Medulla oblongata (tissue), 1 donor: ENCODE measurements at regions not wholly inside any gene's neighbourhood (a gene's known extent, or its start where the extent isn't known, plus 50 kb on each side); places are given as distances from the start of the nearest gene placed in this dataset.
"Not testable (repeated sequence)": the region's sequence is repeated elsewhere in the genome, so short reads cannot be mapped to it uniquely, and the experiment has no call there.

Experiments used
- DNase-seq: peaks from one replicate; pipeline ENCODE4 v3.0.0-alpha.2; 2015; ENCODE audit errors: extremely low spot score

- peak; percentile 33 for DNase-seq
These were observed 129.4 kb upstream of the RASA1 start for GRCh38 chr5:87138091-87138805.

- DNase-seq: no peak
These were observed 127.9 kb upstream of the RASA1 start for GRCh38 chr5:87139795-87140194.

GRCh38 chr5:87141544-87141943 is 126.1 kb upstream of the RASA1 start:
- DNase-seq: no peak

GRCh38 chr5:87145853-87146252 is 121.8 kb upstream of the RASA1 start:
- not testable (repeated sequence) for DNase-seq

- no peak for DNase-seq
These were observed 120.2 kb upstream of the RASA1 start for GRCh38 chr5:87147441-87147840.

GRCh38 chr5:87150630-87151029 is 117.1 kb upstream of the RASA1 start:
- no peak for DNase-seq

GRCh38 chr5:87151547-87151946 is 116.1 kb upstream of the RASA1 start:
- DNase-seq: no peak

GRCh38 chr5:87152886-87153285 is 114.8 kb upstream of the RASA1 start:
- no peak for DNase-seq

- DNase-seq: no peak
These were observed 113.5 kb upstream of the RASA1 start for GRCh38 chr5:87154191-87154590.

- DNase-seq: no peak
These were observed 112.6 kb upstream of the RASA1 start for GRCh38 chr5:87155106-87155505.

- no peak for DNase-seq
These were observed 111.1 kb upstream of the RASA1 start for GRCh38 chr5:87156631-87157030.

- DNase-seq: no peak
These were observed 103.3 kb upstream of the RASA1 start for GRCh38 chr5:87164409-87164808.

- no peak for DNase-seq
These were observed 98.2 kb upstream of the RASA1 start for GRCh38 chr5:87169300-87169991.

- no peak for DNase-seq
These were observed 96.9 kb upstream of the RASA1 start for GRCh38 chr5:87170799-87171198.

- no peak for DNase-seq
These were observed 85.0 kb upstream of the RASA1 start for GRCh38 chr5:87182649-87183048.

GRCh38 chr5:87183896-87184295 is 83.8 kb upstream of the RASA1 start:
- no peak for DNase-seq

- no peak for DNase-seq
These were observed 83.1 kb upstream of the RASA1 start for GRCh38 chr5:87184605-87185004.

GRCh38 chr5:87185838-87186237 is 81.8 kb upstream of the RASA1 start:
- DNase-seq: no peak

GRCh38 chr5:87188391-87188790 is 79.3 kb upstream of the RASA1 start:
- DNase-seq: no peak

GRCh38 chr5:87190041-87190440 is 77.6 kb upstream of the RASA1 start:
- DNase-seq: no peak

GRCh38 chr5:87190687-87191086 is 77.0 kb upstream of the RASA1 start:
- DNase-seq: no peak

GRCh38 chr5:87191645-87192044 is 76.0 kb upstream of the RASA1 start:
- DNase-seq: no peak

- DNase-seq: no peak
These were observed 72.5 kb upstream of the RASA1 start for GRCh38 chr5:87195104-87195591.
